GM23248 (cell line): ENCODE measurements at regions not wholly inside any gene's neighbourhood (a gene's known extent, or its start where the extent isn't known, plus 50 kb on each side); places are given as distances from the start of the nearest gene placed in this dataset.

ENCODE experiments used
- EZH2 ChIP-seq: fragments of 200-600 bp; sonication (generic); IDR thresholded peaks from 2 replicates; pipeline ENCODE4 v1.6.1; 2018; ENCODE audit warnings: antibody characterized with exemption, mild to moderate bottlenecking; ENCODE audit not compliant: insufficient read depth, poor library complexity, severe bottlenecking
- EZH2phosphoT487 ChIP-seq: fragments of 200-600 bp; sonication (generic); IDR thresholded peaks from 2 replicates; pipeline ENCODE4 v1.6.1; 2018; ENCODE audit warnings: antibody characterized with exemption, moderate library complexity, mild to moderate bottlenecking, low read depth; ENCODE audit not compliant: insufficient read depth

GRCh38 chr14:41130274-41130673 lies 476.4 kb upstream of the LRFN5 start:
- TF ChIP-seq EZH2phosphoT487 (no peak), EZH2 (no peak)
